SK-N-SH treated with all-trans-retinoic acid at 6 μM for 48 hours (cell line): ENCODE measurements at regions not wholly inside any gene's neighbourhood (a gene's known extent, or its start where the extent isn't known, plus 50 kb on each side); places are given as distances from the start of the nearest gene placed in this dataset.

Experiments used
- ARNTL ChIP-seq: fragments of 450-650 bp; formaldehyde crosslinking; IDR thresholded peaks from 2 replicates; pipeline ENCODE4 v1.5.0; 2020; ENCODE audit warnings: low read depth, mild to moderate bottlenecking, moderate library complexity, borderline replicate concordance
- BACH2 ChIP-seq: fragments of 250-450 bp; sonication (Bioruptor Pico); IDR thresholded peaks from 2 replicates; pipeline ENCODE4 v1.9.0; 2021; ENCODE audit warnings: mild to moderate bottlenecking, borderline replicate concordance
- CREB5 ChIP-seq: fragments of 250-450 bp; sonication (Bioruptor Pico); IDR thresholded peaks from 2 replicates; pipeline ENCODE4 v1.5.1; 2020; ENCODE audit warnings: low read depth, mild to moderate bottlenecking, moderate library complexity
- SNAI2 ChIP-seq: fragments of 250-450 bp; sonication (Bioruptor Pico); IDR thresholded peaks from 2 replicates; pipeline ENCODE4 v1.5.0; 2020; ENCODE audit warnings: mild to moderate bottlenecking, moderate library complexity
- TCF4 ChIP-seq: fragments of 250-450 bp; sonication (Bioruptor Pico); IDR thresholded peaks from 2 replicates; pipeline ENCODE4 v1.8.0; 2021; ENCODE audit warnings: mild to moderate bottlenecking, moderate library complexity, borderline replicate concordance
- ZFP3 ChIP-seq: fragments of 250-450 bp; sonication (Bioruptor Pico); IDR thresholded peaks from 2 replicates; pipeline ENCODE4 v1.5.0; 2020; ENCODE audit warnings: mild to moderate bottlenecking, moderate library complexity
- ZFP30 ChIP-seq: fragments of 450-650 bp; formaldehyde crosslinking; IDR thresholded peaks from 2 replicates; pipeline ENCODE4 v1.5.0; 2022; ENCODE audit warnings: mild to moderate bottlenecking, moderate library complexity
- TF ChIP-seq, protein P1 (sequence below): fragments of 250-450 bp; sonication (Bioruptor Pico); IDR thresholded peaks from 2 replicates; pipeline ENCODE4 v1.8.0; 2020; ENCODE audit warnings: mild to moderate bottlenecking, moderate library complexity, borderline replicate concordance

- TF ChIP-seq SNAI2 (CRISPR knock-in tag) (no peak), ZFP30 (no peak), ZFP3 (CRISPR knock-in tag) (no peak), BACH2 (CRISPR knock-in tag) (no peak), CREB5 (CRISPR knock-in tag) (no peak), TCF4 (no peak), ARNTL (CRISPR knock-in tag) (no peak)
- TF ChIP-seq, protein P1, sequence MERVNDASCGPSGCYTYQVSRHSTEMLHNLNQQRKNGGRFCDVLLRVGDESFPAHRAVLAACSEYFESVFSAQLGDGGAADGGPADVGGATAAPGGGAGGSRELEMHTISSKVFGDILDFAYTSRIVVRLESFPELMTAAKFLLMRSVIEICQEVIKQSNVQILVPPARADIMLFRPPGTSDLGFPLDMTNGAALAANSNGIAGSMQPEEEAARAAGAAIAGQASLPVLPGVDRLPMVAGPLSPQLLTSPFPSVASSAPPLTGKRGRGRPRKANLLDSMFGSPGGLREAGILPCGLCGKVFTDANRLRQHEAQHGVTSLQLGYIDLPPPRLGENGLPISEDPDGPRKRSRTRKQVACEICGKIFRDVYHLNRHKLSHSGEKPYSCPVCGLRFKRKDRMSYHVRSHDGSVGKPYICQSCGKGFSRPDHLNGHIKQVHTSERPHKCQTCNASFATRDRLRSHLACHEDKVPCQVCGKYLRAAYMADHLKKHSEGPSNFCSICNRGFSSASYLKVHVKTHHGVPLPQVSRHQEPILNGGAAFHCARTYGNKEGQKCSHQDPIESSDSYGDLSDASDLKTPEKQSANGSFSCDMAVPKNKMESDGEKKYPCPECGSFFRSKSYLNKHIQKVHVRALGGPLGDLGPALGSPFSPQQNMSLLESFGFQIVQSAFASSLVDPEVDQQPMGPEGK (CRISPR knock-in tag), result no peak
These were observed 278.5 kb downstream of the CASP12 start for GRCh38 chr11:104619751-104620150.
